Upper lobe of left lung (tissue), 6 donors: ENCODE measurements at regions not wholly inside any gene's neighbourhood (a gene's known extent, or its start where the extent isn't known, plus 50 kb on each side); places are given as distances from the start of the nearest gene placed in this dataset.

Experiments
- ATAC-seq, 2 donors: fragments of 200-7000 bp; cut with Tn5 transposase; one replicate each; pipeline ENCODE4 v1.9.1; 2022; ENCODE audit warnings: mild to moderate bottlenecking in 2 of 2, moderate library complexity in 2 of 2; ENCODE audit not compliant: low FRiP score in 2 of 2
- DNase-seq, 2 donors: peaks; one replicate each; pipeline ENCODE4 v3.0.0-alpha.2; 2019 to 2020
- H3K27ac ChIP-seq, 4 donors: fragments of 200-600 bp; sonication (generic); one replicate each; pipeline ENCODE4 v1.5.1; 2016 to 2019
- H3K27me3 ChIP-seq, 4 donors: fragments of 200-600 bp; sonication (generic); one replicate each; pipeline ENCODE4 v1.5.1; 2017 to 2019
- H3K36me3 ChIP-seq, 4 donors: fragments of 200-600 bp; sonication (generic); one replicate each; pipeline ENCODE4 v1.5.1; 2016 to 2019
- H3K4me1 ChIP-seq, 4 donors: fragments of 200-600 bp; sonication (generic); one replicate each; pipeline ENCODE4 v1.5.1; 2018 to 2019
- H3K4me3 ChIP-seq, 4 donors: fragments of 200-600 bp; sonication (generic); one replicate each; pipeline ENCODE4 v1.5.1; 2017 to 2019; ENCODE audit warnings: mild to moderate bottlenecking in 2 of 4, moderate library complexity in 1 of 4
- H3K9me3 ChIP-seq, 4 donors: fragments of 200-600 bp; sonication (generic); one replicate each; pipeline ENCODE4 v1.5.1; 2018 to 2019
- EP300 ChIP-seq, 4 donors: sonication (generic); formaldehyde crosslinking; IDR thresholded peaks; one replicate each; pipeline ENCODE4 v1.5.1; 2017; ENCODE audit warnings: antibody characterized with exemption in 4 of 4, control low read depth in 2 of 4
- POLR2A ChIP-seq, 4 donors: fragments of 450-650 bp; IDR thresholded peaks; one replicate each; pipeline ENCODE4 v1.5.1; 2016 to 2017; ENCODE audit warnings: antibody characterized with exemption in 4 of 4, mild to moderate bottlenecking in 2 of 4
- POLR2AphosphoS5 ChIP-seq, 2 donors: sonication (generic); formaldehyde crosslinking; IDR thresholded peaks; one replicate each; pipeline ENCODE4 v1.5.1; 2017; ENCODE audit warnings: antibody characterized with exemption in 2 of 2
- WGBS, 2 donors: methylation state at CpG; one replicate each; pipeline ENCODE4 v1.1.5; 2017 to 2018; 5-methylcytosine and 5-hydroxymethylcytosine counted together
- TF ChIP-seq, protein P1 (sequence below), 6 experiments: fragments of 450-650 bp in 4 of 6; fragments of 200-600 bp in 2 of 6; sonication (generic) in 2 of 6; IDR thresholded peaks; one replicate each; pipeline ENCODE4 v1.5.1; 2016 to 2019; ENCODE audit warnings: antibody characterized with exemption in 6 of 6
- donor health status: DM: no; HTN: no; CAD: no; lungs with moderate emphysema.
- donor health status: DM: no; HTN: yes; CAD: no; lungs with severe emphysema.

DNA sequence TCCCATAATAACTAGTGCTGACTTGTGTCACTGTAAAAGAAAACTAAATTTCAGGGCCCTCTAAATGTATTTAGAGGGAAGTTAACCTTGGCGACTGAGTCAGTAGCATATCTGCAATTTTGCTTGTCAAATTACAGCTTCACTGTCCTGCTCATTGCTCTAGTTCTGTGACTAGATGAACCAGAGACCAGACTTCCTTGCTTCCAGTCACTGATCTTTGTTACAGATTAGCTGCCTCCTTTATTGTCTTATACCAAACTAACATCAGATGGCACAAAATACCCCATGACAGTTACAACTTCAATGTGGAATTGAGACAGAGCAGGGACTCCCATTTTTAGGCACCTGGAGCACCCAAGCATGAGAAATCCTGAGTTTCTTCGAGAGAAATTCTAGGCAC lies 79.9 kb upstream of the POM121L12 start:
- no peaks in the 10 kb centered on the region for H3K4me1 ChIP-seq
- no peak for ATAC-seq
- H3K9me3 ChIP-seq: no peaks in the 10 kb centered on the region
- H3K27me3 ChIP-seq: no peaks in the 10 kb centered on the region
- WGBS, 2 donors: 70 to 95% methylated on average over 2 of the region's 2 CpGs
- TF ChIP-seq POLR2AphosphoS5 (IDR thresholded peaks at IDR 0.05) (no peak), POLR2A (IDR thresholded peaks at IDR 0.05) (no peak), EP300 (IDR thresholded peaks at IDR 0.05) (no peak)
- TF ChIP-seq, protein P1, sequence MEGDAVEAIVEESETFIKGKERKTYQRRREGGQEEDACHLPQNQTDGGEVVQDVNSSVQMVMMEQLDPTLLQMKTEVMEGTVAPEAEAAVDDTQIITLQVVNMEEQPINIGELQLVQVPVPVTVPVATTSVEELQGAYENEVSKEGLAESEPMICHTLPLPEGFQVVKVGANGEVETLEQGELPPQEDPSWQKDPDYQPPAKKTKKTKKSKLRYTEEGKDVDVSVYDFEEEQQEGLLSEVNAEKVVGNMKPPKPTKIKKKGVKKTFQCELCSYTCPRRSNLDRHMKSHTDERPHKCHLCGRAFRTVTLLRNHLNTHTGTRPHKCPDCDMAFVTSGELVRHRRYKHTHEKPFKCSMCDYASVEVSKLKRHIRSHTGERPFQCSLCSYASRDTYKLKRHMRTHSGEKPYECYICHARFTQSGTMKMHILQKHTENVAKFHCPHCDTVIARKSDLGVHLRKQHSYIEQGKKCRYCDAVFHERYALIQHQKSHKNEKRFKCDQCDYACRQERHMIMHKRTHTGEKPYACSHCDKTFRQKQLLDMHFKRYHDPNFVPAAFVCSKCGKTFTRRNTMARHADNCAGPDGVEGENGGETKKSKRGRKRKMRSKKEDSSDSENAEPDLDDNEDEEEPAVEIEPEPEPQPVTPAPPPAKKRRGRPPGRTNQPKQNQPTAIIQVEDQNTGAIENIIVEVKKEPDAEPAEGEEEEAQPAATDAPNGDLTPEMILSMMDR (IDR thresholded peaks at IDR 0.05): no peak
- no peak for DNase-seq
- H3K27ac ChIP-seq: no peak overlapping the region
- H3K4me3 ChIP-seq: no peak overlapping the region
- no peaks in the 10 kb centered on the region for H3K36me3 ChIP-seq

DNA sequence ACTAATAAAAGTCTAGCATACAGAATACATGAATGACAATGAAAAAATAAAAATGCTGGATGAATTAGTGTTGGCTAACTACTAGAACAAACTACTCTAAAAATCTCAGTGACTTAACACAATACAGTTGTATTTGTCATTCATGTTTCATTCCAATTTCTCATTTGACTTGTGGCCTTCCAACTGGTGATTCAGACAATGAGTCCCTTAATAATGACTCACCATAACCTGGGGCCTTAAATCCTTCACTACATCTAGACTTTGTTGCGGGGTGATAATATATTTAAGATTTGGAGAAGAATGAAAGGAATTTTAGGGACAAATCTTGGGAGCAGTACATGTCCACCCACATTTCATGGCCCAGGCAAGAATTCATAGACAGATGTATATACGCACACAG lies 90.5 kb upstream of the POM121L12 start:
- Histone ChIP-seq H3K27me3 (no peaks in the 10 kb centered on the region), H3K9me3 (no peaks in the 10 kb centered on the region), H3K4me1 (no peaks in the 10 kb centered on the region), H3K27ac (no peak overlapping the region), H3K4me3 (no peak overlapping the region), H3K36me3 (no peaks in the 10 kb centered on the region)
- no peak for TF ChIP-seq POLR2A (IDR thresholded peaks at IDR 0.05)
- no peak for TF ChIP-seq EP300 (IDR thresholded peaks at IDR 0.05)
- TF ChIP-seq, protein P1 (IDR thresholded peaks at IDR 0.05): no peak
- 89 to 93% methylated on average over 2 of the region's 2 CpGs for WGBS, 2 donors
- ATAC-seq (no peak), DNase-seq (no peak)

DNA sequence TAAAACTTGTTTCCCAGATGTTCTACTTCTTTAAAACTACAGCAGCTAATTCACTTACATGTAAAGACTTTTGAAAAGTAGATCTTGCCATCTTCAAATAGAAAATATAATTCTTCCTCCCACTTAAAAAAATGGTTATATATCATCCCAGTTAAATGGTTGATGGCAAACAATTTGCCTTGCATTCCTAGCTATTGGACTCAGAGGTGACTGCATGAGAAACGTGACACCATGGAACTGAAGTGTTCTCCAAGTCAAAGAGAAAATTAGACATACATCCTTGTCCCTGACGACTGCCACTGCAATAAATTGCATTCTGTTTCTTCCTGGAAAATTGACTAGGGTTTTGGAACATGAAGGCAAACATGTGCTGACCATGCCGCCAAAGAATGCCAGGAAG lies 95.0 kb upstream of the POM121L12 start:
- TF ChIP-seq, protein P1 (IDR thresholded peaks at IDR 0.05): no peak
- TF ChIP-seq POLR2AphosphoS5 (IDR thresholded peaks at IDR 0.05) (no peak), EP300 (IDR thresholded peaks at IDR 0.05) (no peak), POLR2A (IDR thresholded peaks at IDR 0.05) (no peak)
- 50 to 63% methylated on average over 3 of the region's 3 CpGs for WGBS, 2 donors
- no peak for DNase-seq

DNA sequence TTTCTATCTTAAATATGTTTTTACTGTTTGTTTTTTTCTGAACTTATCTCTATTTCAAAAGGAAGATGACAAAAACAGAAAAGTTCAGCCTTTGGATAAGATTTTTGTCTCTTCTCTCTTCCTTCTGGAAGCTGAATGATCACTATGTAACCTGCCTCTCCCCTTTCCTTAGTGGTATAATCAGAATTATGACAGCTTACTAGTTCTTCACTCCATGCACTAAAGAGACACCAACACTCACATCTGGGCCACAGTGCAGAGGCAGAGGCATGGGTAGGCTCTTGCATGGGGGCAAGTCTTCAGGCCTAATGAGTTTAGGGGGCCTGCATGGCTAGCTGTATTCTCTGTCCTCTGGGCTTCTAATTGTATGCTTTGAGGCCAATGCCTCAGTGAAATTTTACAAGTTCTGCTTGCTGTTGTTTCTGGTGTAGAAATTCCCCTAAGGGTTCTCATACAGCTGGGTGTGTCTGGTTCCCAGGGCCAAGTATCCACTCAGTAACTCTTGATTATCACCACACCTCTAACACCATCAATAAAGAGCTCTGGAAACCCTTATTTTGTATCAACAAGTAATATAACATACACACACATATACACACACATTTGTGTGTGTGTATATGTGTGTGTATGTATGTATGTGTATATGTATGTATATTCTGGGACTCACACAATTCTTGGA lies 96.8 kb upstream of the POM121L12 start:
- Histone ChIP-seq H3K27ac (no peak overlapping the region), H3K27me3 (no peaks in the 10 kb centered on the region), H3K4me3 (no peak overlapping the region), H3K36me3 (no peaks in the 10 kb centered on the region), H3K9me3 (no peaks in the 10 kb centered on the region), H3K4me1 (no peaks in the 10 kb centered on the region)
- ATAC-seq (no peak), DNase-seq (no peak)
- TF ChIP-seq POLR2AphosphoS5 (IDR thresholded peaks at IDR 0.05) (no peak), POLR2A (IDR thresholded peaks at IDR 0.05) (no peak), EP300 (IDR thresholded peaks at IDR 0.05) (no peak)
- TF ChIP-seq, protein P1 (IDR thresholded peaks at IDR 0.05): no peak

More for the DNA sequence above, 95.0 kb upstream of the POM121L12 start:
- H3K9me3 ChIP-seq: no peaks in the 10 kb centered on the region
- ATAC-seq: no peak
- H3K27me3 ChIP-seq: no peaks in the 10 kb centered on the region
- no peaks in the 10 kb centered on the region for H3K36me3 ChIP-seq
- H3K4me3 ChIP-seq: no peak overlapping the region
- no peak overlapping the region for H3K27ac ChIP-seq
- no peaks in the 10 kb centered on the region for H3K4me1 ChIP-seq

DNA sequence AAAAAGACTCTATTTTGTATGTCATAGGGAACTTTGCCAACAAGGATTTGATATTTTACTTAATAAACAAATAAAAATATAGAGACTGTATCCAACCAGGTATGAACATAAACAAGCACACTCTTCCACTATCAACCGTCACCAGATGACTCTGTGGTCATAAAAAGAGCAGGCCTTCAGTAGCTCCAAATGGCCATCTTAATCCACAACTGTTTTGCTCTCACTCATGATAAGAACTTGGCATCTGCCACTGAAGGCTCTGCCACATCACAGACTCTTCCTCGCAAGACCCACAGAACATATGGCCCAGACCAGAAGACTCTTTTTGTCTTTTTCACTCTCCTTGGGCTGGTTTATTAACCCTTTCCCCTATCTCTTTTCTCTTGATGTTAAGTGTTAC lies 98.7 kb upstream of the POM121L12 start:
- 43 to 44% methylated on average over 2 of the region's 2 CpGs for WGBS, 2 donors
- no peak for DNase-seq
- Histone ChIP-seq H3K27me3 (no peaks in the 10 kb centered on the region), H3K4me3 (no peak overlapping the region), H3K4me1 (no peaks in the 10 kb centered on the region), H3K27ac (no peak overlapping the region), H3K36me3 (no peaks in the 10 kb centered on the region), H3K9me3 (no peaks in the 10 kb centered on the region)
- ATAC-seq: no peak
- TF ChIP-seq, protein P1 (IDR thresholded peaks at IDR 0.05): no peak
- TF ChIP-seq POLR2AphosphoS5 (IDR thresholded peaks at IDR 0.05) (no peak), POLR2A (IDR thresholded peaks at IDR 0.05) (no peak), EP300 (IDR thresholded peaks at IDR 0.05) (no peak)
